Medulla oblongata (tissue), 1 donor: ENCODE measurements at regions not wholly inside any gene's neighbourhood (a gene's known extent, or its start where the extent isn't known, plus 50 kb on each side); places are given as distances from the start of the nearest gene placed in this dataset.

Experiments used
- DNase-seq: peaks from one replicate; pipeline ENCODE4 v3.0.0-alpha.2; 2015; ENCODE audit errors: extremely low spot score

DNA sequence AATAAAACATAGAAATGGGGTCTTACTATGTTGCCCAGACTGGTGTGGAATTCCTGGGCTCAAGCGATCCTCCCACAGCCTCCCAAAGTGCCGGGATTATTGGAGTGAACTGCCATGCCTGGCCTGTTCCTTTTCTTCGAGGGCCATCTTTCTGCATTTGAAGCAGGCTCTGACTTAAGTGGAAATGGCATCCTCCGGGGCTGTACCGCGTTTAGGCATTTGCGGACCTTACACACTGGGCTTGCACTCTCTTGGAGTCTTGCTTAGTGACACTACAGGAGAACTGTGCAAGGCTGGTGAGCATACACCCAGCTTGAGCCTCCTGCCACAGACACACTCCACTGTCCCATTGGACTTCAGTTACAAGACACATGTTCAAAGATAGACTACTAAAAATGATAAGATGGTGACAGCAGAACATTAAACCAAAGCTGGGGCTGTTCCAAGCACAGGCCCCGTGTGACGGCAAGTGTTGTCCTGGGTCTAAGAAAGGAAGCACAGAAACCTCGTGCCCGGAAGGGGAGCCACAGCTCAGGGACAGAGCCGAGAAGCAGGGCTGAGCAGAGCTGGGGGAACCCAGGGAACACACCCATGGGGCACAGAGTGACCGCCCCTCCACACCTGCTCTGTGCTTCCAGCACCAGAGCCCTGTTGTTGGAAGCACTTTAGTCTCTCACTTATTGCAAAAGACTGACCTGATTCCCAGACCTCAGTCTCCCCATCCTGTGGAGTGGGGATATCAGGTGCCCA, 59.0 kb upstream of the SHANK2 start:
- no peak for DNase-seq

DNA sequence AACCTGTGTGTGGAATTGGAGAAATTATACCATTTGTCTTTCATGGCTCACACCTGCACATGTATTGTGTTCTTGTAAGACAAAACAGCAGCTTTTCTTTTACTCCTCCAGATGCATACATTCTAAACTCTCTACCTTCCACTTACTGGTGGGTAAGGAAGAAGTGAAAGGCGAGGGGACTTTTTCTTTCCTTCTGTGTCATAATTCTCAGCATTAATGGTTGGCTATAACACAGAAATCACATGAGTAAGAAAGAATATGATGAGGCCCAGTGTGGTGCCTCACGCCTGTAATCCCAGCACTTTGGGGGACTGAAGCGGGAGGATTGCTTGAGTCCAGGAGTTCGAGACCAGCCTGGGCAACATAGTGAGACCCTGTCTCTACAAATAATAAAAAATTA, 57.8 kb upstream of the SHANK2 start:
- DNase-seq: no peak

DNA sequence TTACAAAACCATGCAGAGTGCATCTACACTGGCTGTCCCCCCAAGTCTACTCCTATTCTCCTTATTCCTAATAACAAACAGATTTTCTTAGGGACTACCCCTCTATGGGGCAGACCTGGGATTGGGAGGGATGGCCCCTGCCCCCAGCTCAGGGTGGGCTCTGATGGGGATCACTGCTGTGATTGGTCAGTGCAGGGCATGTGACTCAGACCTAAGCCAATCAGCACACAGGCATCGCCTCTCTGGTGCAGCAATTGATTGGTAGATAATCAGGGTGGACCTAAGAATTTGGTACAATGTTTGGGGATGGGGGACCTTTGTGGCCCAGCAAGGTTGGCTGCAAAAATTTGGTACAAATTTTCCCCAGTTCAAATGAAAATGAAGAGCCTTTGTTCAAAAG, 57.2 kb upstream of the SHANK2 start:
- DNase-seq: no peak

DNA sequence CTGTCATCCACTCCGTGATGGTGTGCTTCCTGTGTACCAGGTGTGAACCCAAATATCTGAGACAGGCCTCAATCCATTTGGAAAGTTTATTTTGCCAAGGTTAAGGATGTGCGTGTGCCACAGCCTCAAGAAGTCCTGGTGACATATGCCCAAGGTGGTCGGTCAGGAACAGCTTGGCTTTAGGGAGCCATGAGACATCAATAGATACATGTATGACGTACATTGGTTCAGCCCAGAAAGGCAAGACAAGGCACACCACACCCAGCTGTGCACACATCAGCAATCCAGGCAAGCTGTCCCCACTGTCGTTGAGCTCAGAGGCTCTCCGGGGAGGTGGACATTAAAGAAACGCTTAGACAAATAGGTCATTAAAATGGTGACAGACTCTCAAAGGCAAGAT, 56.8 kb upstream of the SHANK2 start:
- no peak for DNase-seq

DNA sequence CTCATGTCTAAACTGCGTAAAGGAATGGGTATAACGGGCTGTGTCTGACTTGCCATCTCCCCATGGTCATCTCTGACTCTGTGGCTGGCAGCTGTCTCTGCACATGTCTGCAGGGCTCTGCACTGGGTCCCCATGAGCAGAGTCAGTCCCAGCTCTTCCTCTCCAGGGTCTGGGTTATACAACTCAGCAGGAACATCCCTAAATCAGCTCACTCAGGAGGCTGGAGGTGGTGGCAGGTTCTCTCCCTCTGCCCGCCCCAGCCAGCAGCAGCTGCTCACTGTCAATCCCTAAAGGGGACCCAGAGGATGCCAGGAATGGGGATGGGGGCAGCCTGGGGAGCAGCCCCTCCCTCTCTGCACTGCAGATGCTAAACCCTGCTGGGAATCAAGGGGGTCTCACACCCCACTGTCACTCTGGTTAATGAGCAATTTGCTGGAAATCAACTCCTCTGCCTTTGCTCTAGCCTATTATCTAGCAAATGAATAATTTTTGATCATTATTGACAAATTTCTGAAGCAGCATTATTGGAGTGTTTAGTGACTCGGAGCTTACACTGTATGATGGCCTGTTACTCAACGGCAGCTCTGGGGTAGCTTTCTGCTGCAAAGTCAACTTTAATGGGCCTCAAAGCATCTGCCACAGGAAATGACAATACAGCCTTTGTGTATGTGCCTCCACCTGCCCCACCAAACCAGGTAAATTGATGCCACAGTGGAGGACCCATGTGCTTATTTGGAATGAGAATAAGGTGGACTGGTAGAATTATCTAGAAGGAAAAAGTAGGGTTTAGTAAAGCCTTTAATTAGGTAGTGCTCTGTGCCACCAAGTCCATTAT, 55.7 kb upstream of the SHANK2 start:
- DNase-seq: no peak

DNA sequence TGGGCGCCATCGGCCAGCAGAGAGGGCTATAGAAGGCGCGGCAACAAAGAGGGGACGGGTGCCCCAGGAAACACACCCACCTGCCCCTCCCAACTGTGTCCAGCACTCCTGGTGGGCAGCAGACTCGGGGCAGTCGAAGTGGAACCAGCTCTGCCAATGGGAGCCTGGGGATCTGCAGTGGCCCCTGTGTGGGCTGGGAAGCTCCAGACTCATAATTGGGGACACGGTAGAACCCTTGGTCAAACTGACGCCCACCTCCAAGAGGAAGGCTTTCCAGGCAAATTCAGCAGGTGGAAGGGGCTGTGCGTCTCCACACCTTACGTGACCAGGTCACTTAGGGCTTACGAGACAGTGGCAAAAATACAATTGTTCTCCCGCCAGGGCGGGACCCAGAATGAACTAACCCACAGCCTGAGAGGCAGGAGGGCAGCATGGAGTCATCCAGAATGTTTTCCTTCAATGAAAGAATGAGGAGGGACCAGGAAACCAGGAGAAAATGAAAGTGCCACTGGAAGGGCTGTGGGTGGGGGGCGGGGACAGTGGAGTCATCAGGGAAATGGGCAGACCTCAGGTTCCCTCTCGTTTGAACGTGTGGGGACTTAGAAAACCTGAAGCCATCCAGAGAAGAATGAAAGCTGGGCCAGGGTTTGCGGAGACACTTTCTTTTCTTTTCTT, 53.2 kb upstream of the SHANK2 start:
- no peak for DNase-seq

DNA sequence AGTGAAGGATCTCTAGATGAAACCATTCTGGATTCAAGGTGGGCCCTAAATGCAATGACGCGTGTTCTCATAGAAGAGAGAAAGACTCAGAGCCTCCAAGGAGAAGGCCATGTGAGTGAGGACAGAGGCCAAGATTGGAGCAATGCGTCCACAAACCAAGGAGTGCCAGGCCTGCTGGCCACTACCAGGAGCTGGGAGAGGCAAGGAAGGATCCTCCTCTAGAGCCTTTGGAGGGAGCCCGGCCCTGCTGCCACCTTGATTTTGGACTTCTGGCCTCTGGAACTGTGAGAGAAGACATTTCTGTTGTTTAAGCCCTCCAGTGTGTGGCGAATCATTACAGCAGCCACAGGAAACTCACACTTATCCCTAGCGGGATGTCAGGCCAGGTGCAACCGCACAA, 52.7 kb upstream of the SHANK2 start:
- DNase-seq: no peak

DNA sequence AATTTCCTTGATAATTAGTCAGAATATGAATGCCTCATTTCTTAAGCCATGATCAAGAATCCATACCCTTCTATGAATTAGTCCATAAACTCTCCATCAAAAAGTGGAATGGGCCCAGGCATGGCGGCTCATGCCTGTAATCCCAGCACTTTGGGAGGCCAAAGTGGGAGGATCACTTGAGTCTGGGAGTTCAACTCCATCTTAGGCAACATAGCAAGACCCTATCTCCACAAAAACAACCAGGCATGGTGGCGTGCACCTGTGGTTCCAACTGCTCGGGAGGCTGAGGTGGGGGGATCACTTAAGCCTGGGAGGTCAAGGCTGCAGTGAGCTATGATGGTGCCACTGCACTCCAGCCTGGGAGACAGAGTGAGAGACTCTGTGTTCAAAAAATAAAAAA, 52.1 kb upstream of the SHANK2 start:
- DNase-seq: no peak

DNA sequence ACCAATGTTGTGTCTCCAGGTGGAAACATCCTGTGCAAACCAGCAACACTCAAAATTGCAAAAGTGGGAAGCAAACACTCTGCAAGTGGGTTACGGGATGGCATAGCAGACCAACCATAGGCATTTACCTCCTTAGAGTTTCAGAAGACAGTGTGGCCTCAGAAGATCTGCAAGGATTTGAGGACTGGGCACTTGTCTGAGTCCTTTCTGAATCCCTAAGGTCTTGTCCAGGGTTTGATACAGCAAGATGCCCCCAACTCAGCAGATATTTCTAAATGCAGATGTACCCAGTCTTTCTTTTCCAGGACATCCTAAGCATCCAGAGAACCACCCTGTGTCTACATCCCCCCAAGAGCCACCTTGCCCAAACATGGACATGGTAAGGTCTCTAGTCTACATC, 51.7 kb upstream of the SHANK2 start:
- no peak for DNase-seq

DNA sequence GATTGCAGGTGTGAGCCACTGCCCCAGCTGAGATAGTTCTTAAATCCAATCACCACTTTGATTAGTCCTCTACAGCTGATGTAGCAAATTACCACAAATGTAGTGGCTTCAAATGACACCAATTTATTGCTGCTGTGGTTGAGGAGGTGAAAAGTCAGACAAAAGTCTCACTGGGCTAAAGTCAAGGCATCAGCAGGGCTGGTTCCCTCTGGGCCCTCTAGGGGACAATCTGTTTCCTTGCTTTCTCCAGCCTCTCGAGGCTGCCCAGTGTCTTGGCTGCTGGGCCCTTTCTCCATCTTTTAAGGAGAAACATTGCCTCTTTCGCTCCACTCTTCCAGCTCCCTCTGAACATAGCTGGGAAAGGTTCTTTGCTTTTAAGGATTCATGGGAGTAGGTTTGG, 50.5 kb upstream of the SHANK2 start:
- DNase-seq: no peak

DNA sequence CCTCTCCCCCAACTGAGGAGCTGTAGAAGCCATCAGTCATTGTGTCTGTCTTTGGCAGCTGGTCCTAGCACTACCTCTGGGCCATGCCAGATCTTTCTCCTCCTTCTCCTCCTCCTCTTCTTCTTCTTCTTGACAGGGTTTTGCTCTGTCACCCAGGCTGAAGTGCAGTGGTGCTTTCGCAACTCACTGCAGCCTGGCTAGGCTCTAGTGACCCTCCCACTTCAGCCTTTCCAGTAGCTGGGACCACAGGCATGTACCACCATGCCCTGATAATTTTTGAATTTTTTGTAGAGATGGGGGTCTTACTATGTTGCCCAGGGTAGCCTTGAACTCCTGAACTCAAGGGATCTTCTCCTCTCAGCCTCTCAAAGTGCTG, 50.1 kb upstream of the SHANK2 start:
- no peak for DNase-seq
